ENCODE measurements at regions not wholly inside any gene's neighbourhood (a gene's known extent, or its start where the extent isn't known, plus 50 kb on each side); places are given as distances from the start of the nearest gene placed in this dataset.

DNA sequence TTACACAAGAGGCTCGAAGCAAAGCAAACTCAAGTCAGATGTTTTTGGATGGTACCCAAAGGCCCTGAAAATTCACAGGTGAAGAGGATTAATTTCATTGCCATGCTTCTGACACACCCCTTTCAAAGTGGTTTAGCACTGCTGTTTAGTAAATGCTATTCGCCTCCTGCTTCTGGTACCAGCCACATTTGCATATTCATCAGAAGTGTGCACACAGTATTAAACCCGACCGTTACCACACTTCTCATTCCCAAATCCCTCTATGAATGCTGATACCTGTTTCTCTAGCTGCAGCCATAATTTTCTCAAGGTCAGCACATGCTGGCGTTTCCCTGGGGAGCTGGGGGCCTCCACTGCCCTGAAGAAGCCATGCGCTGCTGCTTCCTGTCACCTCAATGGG is 179.8 kb upstream of the DAB1 start:
- ChIA-PET CTCF (no interaction called here), SMC1A (ENCODE audit: uncharacterized antibody, unreplicated experiment) (no interaction called here), POLR2A (no interaction called here), RAD21 (ENCODE audit: unreplicated experiment) (no interaction called here)
- intact Hi-C loops (cut with micrococcal nuclease; ENCODE audit: unreplicated experiment): no loop called here
- no peaks in the 10 kb centered on the region; a peak in 1 of 4 replicates for H3K27me3 ChIP-seq (replicated peaks in 1 of 2; ENCODE audit: control insufficient read depth in 2 of 2, insufficient read depth in 2 of 2, low read length in 1 of 2)
- WGBS (ENCODE audit: insufficient coverage, insufficient replicate concordance, low lambda C conversion rate, missing lambda C conversion rate): 5% methylated on average over 6 of the region's 6 CpGs
- BruUV-seq (replicated peaks): no TSS peak
- H3K4me1 ChIP-seq (ENCODE audit: control insufficient read depth, insufficient read depth, low read length): no peaks in the 10 kb centered on the region
- FAIRE-seq (no peak), DNase-seq (ENCODE audit: low read depth, low spot score) (no peak), ATAC-seq (no peak)
- H3K36me3 ChIP-seq (ENCODE audit: control insufficient read depth in 2 of 2, insufficient read depth in 2 of 2, low read length in 1 of 2): no peaks in the 10 kb centered on the region
- H3K4me2 ChIP-seq (ENCODE audit: control insufficient read depth, insufficient read depth): no peak overlapping the region
- no peaks in the 10 kb centered on the region for H3K79me2 ChIP-seq (ENCODE audit: control insufficient read depth, insufficient read depth, low read length)
- in situ Hi-C loops (cut with MboI): no loop called here
- H2AFZ ChIP-seq (ENCODE audit: control insufficient read depth, low read depth, low read length): no peak overlapping the region
- no peaks in the 10 kb centered on the region for H4K20me1 ChIP-seq (ENCODE audit: control insufficient read depth, insufficient read depth)
- H3K9ac ChIP-seq (ENCODE audit: control insufficient read depth, insufficient read depth, low read length): no peak overlapping the region
- H3K27ac ChIP-seq (ENCODE audit: control insufficient read depth, insufficient read depth): no peak overlapping the region
- no peak overlapping the region for H3K4me3 ChIP-seq
- no peaks in the 10 kb centered on the region for H3K9me3 ChIP-seq (replicated peaks; ENCODE audit: control insufficient read depth, insufficient read depth, low read length)
- TF ChIP-seq GABPA (IDR thresholded peaks at IDR 0.05; ENCODE audit: low read depth): no peak
- TF ChIP-seq, protein P1, sequence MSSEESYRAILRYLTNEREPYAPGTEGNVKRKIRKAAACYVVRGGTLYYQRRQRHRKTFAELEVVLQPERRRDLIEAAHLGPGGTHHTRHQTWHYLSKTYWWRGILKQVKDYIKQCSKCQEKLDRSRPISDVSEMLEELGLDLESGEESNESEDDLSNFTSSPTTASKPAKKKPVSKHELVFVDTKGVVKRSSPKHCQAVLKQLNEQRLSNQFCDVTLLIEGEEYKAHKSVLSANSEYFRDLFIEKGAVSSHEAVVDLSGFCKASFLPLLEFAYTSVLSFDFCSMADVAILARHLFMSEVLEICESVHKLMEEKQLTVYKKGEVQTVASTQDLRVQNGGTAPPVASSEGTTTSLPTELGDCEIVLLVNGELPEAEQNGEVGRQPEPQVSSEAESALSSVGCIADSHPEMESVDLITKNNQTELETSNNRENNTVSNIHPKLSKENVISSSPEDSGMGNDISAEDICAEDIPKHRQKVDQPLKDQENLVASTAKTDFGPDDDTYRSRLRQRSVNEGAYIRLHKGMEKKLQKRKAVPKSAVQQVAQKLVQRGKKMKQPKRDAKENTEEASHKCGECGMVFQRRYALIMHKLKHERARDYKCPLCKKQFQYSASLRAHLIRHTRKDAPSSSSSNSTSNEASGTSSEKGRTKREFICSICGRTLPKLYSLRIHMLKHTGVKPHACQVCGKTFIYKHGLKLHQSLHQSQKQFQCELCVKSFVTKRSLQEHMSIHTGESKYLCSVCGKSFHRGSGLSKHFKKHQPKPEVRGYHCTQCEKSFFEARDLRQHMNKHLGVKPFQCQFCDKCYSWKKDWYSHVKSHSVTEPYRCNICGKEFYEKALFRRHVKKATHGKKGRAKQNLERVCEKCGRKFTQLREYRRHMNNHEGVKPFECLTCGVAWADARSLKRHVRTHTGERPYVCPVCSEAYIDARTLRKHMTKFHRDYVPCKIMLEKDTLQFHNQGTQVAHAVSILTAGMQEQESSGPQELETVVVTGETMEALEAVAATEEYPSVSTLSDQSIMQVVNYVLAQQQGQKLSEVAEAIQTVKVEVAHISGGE (CRISPR knock-in tag; IDR thresholded peaks at IDR 0.05): no peak
- TF ChIP-seq, protein P2, sequence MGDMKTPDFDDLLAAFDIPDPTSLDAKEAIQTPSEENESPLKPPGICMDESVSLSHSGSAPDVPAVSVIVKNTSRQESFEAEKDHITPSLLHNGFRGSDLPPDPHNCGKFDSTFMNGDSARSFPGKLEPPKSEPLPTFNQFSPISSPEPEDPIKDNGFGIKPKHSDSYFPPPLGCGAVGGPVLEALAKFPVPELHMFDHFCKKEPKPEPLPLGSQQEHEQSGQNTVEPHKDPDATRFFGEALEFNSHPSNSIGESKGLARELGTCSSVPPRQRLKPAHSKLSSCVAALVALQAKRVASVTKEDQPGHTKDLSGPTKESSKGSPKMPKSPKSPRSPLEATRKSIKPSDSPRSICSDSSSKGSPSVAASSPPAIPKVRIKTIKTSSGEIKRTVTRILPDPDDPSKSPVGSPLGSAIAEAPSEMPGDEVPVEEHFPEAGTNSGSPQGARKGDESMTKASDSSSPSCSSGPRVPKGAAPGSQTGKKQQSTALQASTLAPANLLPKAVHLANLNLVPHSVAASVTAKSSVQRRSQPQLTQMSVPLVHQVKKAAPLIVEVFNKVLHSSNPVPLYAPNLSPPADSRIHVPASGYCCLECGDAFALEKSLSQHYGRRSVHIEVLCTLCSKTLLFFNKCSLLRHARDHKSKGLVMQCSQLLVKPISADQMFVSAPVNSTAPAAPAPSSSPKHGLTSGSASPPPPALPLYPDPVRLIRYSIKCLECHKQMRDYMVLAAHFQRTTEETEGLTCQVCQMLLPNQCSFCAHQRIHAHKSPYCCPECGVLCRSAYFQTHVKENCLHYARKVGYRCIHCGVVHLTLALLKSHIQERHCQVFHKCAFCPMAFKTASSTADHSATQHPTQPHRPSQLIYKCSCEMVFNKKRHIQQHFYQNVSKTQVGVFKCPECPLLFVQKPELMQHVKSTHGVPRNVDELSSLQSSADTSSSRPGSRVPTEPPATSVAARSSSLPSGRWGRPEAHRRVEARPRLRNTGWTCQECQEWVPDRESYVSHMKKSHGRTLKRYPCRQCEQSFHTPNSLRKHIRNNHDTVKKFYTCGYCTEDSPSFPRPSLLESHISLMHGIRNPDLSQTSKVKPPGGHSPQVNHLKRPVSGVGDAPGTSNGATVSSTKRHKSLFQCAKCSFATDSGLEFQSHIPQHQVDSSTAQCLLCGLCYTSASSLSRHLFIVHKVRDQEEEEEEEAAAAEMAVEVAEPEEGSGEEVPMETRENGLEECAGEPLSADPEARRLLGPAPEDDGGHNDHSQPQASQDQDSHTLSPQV (IDR thresholded peaks at IDR 0.05): no peak
- TF ChIP-seq, protein P3, sequence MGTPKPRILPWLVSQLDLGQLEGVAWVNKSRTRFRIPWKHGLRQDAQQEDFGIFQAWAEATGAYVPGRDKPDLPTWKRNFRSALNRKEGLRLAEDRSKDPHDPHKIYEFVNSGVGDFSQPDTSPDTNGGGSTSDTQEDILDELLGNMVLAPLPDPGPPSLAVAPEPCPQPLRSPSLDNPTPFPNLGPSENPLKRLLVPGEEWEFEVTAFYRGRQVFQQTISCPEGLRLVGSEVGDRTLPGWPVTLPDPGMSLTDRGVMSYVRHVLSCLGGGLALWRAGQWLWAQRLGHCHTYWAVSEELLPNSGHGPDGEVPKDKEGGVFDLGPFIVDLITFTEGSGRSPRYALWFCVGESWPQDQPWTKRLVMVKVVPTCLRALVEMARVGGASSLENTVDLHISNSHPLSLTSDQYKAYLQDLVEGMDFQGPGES (IDR thresholded peaks at IDR 0.05): no peak
- no peak for TF ChIP-seq STAT1 (conservative IDR thresholded peaks at IDR 0.05)
- no peak for TF ChIP-seq SMC3 (IDR thresholded peaks at IDR 0.05; ENCODE audit: borderline replicate concordance, low read length)
- TF ChIP-seq, protein P4, sequence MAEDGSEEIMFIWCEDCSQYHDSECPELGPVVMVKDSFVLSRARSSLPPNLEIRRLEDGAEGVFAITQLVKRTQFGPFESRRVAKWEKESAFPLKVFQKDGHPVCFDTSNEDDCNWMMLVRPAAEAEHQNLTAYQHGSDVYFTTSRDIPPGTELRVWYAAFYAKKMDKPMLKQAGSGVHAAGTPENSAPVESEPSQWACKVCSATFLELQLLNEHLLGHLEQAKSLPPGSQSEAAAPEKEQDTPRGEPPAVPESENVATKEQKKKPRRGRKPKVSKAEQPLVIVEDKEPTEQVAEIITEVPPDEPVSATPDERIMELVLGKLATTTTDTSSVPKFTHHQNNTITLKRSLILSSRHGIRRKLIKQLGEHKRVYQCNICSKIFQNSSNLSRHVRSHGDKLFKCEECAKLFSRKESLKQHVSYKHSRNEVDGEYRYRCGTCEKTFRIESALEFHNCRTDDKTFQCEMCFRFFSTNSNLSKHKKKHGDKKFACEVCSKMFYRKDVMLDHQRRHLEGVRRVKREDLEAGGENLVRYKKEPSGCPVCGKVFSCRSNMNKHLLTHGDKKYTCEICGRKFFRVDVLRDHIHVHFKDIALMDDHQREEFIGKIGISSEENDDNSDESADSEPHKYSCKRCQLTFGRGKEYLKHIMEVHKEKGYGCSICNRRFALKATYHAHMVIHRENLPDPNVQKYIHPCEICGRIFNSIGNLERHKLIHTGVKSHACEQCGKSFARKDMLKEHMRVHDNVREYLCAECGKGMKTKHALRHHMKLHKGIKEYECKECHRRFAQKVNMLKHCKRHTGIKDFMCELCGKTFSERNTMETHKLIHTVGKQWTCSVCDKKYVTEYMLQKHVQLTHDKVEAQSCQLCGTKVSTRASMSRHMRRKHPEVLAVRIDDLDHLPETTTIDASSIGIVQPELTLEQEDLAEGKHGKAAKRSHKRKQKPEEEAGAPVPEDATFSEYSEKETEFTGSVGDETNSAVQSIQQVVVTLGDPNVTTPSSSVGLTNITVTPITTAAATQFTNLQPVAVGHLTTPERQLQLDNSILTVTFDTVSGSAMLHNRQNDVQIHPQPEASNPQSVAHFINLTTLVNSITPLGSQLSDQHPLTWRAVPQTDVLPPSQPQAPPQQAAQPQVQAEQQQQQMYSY (CRISPR knock-in tag; IDR thresholded peaks at IDR 0.05): no peak
- no peak for TF ChIP-seq EED (IDR thresholded peaks at IDR 0.05; ENCODE audit: low read depth)
- TF ChIP-seq HDGF (IDR thresholded peaks at IDR 0.05): no peak
- TF ChIP-seq, protein P5, sequence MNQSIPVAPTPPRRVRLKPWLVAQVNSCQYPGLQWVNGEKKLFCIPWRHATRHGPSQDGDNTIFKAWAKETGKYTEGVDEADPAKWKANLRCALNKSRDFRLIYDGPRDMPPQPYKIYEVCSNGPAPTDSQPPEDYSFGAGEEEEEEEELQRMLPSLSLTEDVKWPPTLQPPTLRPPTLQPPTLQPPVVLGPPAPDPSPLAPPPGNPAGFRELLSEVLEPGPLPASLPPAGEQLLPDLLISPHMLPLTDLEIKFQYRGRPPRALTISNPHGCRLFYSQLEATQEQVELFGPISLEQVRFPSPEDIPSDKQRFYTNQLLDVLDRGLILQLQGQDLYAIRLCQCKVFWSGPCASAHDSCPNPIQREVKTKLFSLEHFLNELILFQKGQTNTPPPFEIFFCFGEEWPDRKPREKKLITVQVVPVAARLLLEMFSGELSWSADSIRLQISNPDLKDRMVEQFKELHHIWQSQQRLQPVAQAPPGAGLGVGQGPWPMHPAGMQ (IDR thresholded peaks at IDR 0.05; ENCODE audit: borderline replicate concordance): no peak
- TF ChIP-seq SPI1 (IDR thresholded peaks at IDR 0.05; ENCODE audit: borderline replicate concordance, insufficient read depth, low read depth, low read length): no peak

Data from GM12878 (cell line).